ENCODE measurements at regions not wholly inside any gene's neighbourhood (a gene's known extent, or its start where the extent isn't known, plus 50 kb on each side); places are given as distances from the start of the nearest gene placed in this dataset.

DNA sequence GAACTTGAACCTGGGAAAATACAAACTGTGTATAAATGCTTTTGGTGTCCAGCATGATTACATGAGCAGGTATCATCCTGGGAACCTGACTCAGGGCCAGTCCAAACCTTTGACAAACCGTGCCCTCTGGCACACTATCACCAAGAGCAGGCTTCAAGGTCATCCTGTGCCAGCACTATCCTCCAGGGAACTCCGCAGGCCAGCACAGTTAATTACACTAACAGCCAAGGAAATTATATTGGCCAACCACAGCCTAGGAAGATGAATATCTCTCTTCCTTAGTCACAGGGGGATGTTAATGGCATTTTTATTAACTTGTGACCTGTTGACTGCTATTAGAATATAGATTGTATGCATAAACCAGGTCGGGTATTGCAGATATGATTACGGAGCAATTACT lies 262.0 kb downstream of the TUSC7 start:
- Histone ChIP-seq H3K56ac (replicated peaks; ENCODE audit: insufficient read length, low read depth, low read length) (no peak overlapping the region), H4K20me1 (replicated peaks in 1 of 2; ENCODE audit: control insufficient read depth in 1 of 2, insufficient read depth in 2 of 2, low read length in 2 of 2) (no peaks in the 10 kb centered on the region), H2AFZ (ENCODE audit: low read length) (no peak overlapping the region), H3K27me3 (replicated peaks in 1 of 4; ENCODE audit: control insufficient read depth in 3 of 4, extremely low read depth in 1 of 4, insufficient read depth in 3 of 4, low read length in 3 of 4) (peaks cover 0 to 1% (median 0%) of the 10 kb centered on the region in 4 experiments; a peak in 1 of 7 replicates), H2BK20ac (ENCODE audit: low read length) (no peak overlapping the region), H4K5ac (ENCODE audit: insufficient read length, low read depth, low read length) (no peak overlapping the region), H3K79me1 (ENCODE audit: low read depth, low read length) (no peaks in the 10 kb centered on the region), H3K4me3 (ENCODE audit: extremely low read depth in 1 of 4, insufficient read depth in 2 of 4, low read depth in 3 of 4, low read length in 4 of 4) (no peak overlapping the region), H3K9me3 (ENCODE audit: insufficient read depth in 2 of 2, low read depth in 1 of 2, low read length in 1 of 2) (no peaks in the 10 kb centered on the region), H2AK5ac (ENCODE audit: low read depth, low read length) (no peak overlapping the region), H3K4ac (replicated peaks; ENCODE audit: insufficient read length, low read depth, low read length) (no peak overlapping the region), H3K36me3 (ENCODE audit: control insufficient read depth in 2 of 4, insufficient read depth in 4 of 4, low read length in 3 of 4) (no peaks in the 10 kb centered on the region), H2BK5ac (ENCODE audit: low read depth, low read length) (no peak overlapping the region), H3K27ac (ENCODE audit: low read depth, low read length) (no peak overlapping the region), H4K8ac (ENCODE audit: extremely low read depth, insufficient read depth, low read length) (no peak overlapping the region), H4K91ac (replicated peaks; ENCODE audit: insufficient read length, low read length) (no peak overlapping the region), H3K4me1 (replicated peaks in 1 of 4; ENCODE audit: control insufficient read depth in 3 of 4, insufficient read depth in 4 of 4, low read length in 3 of 4) (no peaks in the 10 kb centered on the region), H2BK12ac (ENCODE audit: low read depth, low read length) (no peak overlapping the region), H3K79me2 (ENCODE audit: control insufficient read depth in 1 of 2, insufficient read depth in 2 of 2, low read length in 2 of 2) (no peaks in the 10 kb centered on the region), H3K14ac (ENCODE audit: insufficient read length) (no peak overlapping the region), H3K23me2 (ENCODE audit: low read depth, low read length) (no peaks in the 10 kb centered on the region), H2BK120ac (replicated peaks; ENCODE audit: low read depth, low read length) (no peak overlapping the region), H3K18ac (ENCODE audit: extremely low read depth, low read length) (no peak overlapping the region), H3K4me2 (ENCODE audit: insufficient read depth in 1 of 2, low read depth in 2 of 2, low read length in 2 of 2) (no peak overlapping the region), H2BK15ac (ENCODE audit: low read length) (no peak overlapping the region), H3K9ac (replicated peaks in 1 of 4; ENCODE audit: extremely low read depth in 1 of 4, low read depth in 3 of 4, low read length in 3 of 4) (no peak overlapping the region), H3K23ac (ENCODE audit: insufficient read length) (no peak overlapping the region)
- ChIA-PET CTCF (ENCODE audit: partially characterized antibody) (no interaction called here), POLR2A (ENCODE audit: partially characterized antibody) (no interaction called here)
- no peak for FAIRE-seq
- 93% methylated on average over 4 of the region's 4 CpGs; no CpG with 5 or more reads in 1 of the 2 experiments for WGBS, 2 experiments (ENCODE audit: extremely low coverage in 1 of 2, insufficient coverage in 1 of 2, insufficient read length in 1 of 2, insufficient replicate concordance in 2 of 2, low coverage in 1 of 2, low lambda C conversion rate in 2 of 2, missing lambda C conversion rate in 1 of 2)
- no peak for TF ChIP-seq ZNF274 (IDR thresholded peaks at IDR 0.05; ENCODE audit: borderline replicate concordance, extremely low read depth, low read length)
- no peak for TF ChIP-seq BCL11A (IDR thresholded peaks at IDR 0.05; ENCODE audit: low read depth in 2 of 2, low read length in 2 of 2)
- TF ChIP-seq SRF (IDR thresholded peaks at IDR 0.05; ENCODE audit: low read depth, low read length) = no peak
- no peak for TF ChIP-seq GTF2F1 (IDR thresholded peaks at IDR 0.05; ENCODE audit: borderline replicate concordance, low read depth, low read length)
- DNase-seq (ENCODE audit: low read depth in 1 of 2, low spot score in 2 of 2) = no peak
